Activated CD4-positive, CD25-positive, alpha-beta regulatory T cell (primary cell): ENCODE measurements at regions not wholly inside any gene's neighbourhood (a gene's known extent, or its start where the extent isn't known, plus 50 kb on each side); places are given as distances from the start of the nearest gene placed in this dataset.

Experiments used
- DNase-seq, 4 experiments: peaks; one replicate each; lab custom pipeline; 2025; lab: John Stamatoyannopoulos, UW

DNA sequence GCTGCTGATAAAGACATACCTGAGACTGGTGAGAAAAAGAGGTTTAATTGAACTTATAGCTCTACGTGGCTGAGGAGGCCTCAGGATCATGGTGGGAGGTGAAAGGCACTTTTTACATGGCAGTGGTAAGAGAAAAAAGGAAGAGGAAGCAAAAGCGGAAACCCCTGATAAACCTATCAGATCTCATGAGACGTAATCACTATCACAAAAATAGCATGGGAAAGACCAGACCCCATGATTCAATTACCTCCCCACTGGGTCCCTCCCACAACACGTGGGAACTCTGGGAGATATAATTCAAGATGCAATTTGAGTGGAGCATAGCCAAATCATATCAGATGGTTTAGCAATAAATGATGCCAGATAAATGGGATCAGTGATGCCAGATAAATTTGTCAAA is 892.0 kb upstream of the CELF2 start:
- DNase-seq = no peak

DNA sequence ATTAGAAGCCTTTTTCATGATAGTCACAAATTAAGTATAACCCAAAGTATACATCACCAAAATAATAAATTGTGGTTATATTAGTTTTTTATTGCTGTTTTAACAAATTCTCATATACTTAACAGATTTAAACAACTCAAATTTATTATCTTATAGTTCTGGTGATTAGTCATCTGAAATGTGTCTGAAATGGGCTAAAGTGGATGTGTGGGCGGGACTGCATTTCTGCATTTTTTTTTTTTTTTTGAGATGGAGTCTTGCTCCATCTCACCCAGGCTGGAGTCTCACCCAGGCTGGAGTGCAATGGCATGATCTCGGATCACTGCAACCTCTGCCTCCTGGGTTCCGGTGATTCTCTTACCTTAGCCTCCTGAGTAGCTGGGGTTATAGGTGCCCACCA is 891.5 kb upstream of the CELF2 start:
- DNase-seq = no peak

GRCh38 chr10:10128387-10128786 is 889.3 kb upstream of the CELF2 start:
- no peak for DNase-seq

DNA sequence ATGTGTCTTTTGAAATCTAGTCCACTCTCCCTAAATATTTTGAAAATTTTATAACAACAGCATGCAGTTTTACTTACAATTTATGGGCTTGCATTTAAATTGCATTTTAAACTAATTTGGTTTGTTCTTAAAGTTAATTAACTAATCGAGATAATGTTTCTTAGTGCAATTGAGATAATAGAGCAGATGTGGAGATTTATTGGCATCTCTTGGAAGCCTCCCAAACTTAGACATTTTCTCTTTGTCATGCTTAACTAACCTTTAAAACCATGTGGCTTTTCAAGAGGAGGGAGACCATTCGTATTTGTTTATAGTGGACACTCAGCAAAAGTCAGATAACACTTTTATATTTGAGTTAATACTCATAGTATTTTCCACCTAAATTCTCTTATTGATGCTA is 887.0 kb upstream of the CELF2 start:
- DNase-seq = no peak

DNA sequence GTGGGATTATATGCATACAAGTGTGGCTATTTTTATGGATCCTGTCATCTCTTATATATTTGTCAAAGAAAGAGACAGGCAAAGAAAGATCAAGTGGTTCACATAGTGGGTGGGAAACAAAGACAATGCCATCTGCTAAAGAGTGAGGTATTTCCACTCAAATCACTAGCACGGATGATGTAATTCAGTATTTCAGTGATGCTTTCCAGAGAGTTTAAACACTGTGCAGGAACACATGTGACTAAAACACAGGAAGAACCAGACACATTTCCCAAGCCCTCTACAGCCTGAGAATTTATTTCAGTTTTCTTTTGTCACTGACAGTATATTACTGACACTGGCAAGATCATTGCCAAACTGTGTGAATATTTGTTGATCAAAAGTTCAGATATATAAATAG is 885.7 kb upstream of the CELF2 start:
- no peak for DNase-seq

- DNase-seq = no peak
Measured at GRCh38 chr10:10133281-10133680, 884.4 kb upstream of the CELF2 start.

- DNase-seq = no peak
Measured at GRCh38 chr10:10138685-10139084, 879.0 kb upstream of the CELF2 start.

DNA sequence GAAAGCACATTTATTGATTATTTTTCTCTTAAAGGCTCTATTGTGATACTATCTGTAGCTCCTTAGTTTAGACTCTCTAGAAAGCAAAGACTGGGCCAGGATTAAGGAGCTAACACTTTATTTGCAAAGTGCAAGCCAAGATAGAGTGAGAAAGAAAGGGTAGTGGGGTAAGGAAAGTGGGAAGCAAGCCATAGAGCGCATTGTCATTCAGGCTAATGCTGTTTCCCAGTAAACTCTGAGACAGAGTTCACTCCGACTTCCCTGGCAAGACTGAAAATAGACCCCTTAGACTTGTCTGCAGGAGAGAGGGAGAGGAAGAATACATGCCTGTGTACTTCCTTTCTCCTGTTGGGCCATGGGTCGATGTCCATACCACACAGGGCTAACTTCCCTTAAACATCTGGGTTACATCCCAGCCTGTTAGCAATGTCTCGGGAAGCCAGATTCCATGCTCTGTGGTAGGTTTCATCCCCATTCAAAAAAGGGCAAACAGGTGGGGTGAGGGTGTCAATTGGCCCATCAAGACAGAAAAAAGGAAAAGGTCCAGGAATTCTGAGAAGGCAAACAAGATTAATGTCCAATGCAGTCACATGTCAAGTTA is 875.8 kb upstream of the CELF2 start:
- DNase-seq = no peak

GRCh38 chr10:10146604-10147003 is 871.1 kb upstream of the CELF2 start:
- DNase-seq = no peak

DNA sequence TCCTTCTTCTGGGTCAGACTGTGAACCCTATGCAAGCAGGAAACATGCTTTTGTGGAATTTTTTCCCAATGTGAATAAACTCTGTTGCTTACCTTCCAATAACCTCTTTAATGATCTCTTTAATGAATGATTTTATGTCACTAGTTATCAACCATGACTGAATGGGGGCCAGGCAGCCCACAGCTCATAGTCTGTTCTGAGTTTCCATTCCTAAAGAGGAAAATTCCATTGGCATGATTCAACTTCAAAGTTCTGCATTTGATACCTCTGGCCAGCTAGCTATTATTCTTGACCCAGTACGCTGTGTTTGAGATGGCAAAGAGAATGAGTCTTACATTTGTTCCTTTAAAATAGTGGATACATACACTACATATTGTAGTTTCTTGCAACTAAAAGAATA is 867.8 kb upstream of the CELF2 start:
- DNase-seq = no peak

- no peak for DNase-seq
Measured at GRCh38 chr10:10156917-10157600, 860.6 kb upstream of the CELF2 start.

GRCh38 chr10:10160821-10161312 is 856.8 kb upstream of the CELF2 start:
- DNase-seq = no peak

DNA sequence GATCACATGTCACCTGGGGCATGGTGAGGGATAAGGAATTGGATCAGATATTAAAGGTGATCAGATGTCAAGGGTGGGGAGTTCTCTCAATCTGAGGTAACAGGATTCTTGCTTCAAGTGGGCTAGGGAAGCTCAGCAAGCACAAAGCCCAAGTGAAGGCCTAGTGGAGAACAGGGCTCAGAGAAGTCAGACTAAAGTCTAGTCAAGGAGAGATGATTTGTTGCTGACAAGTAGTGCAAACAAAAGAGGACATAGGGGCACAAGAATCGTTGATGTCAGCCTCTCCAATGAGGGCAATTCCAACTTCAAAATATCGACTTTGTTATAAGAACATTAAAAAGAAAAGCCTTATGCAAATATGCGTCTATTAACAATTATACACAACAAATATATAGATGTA is 852.8 kb upstream of the CELF2 start:
- DNase-seq = no peak

DNA sequence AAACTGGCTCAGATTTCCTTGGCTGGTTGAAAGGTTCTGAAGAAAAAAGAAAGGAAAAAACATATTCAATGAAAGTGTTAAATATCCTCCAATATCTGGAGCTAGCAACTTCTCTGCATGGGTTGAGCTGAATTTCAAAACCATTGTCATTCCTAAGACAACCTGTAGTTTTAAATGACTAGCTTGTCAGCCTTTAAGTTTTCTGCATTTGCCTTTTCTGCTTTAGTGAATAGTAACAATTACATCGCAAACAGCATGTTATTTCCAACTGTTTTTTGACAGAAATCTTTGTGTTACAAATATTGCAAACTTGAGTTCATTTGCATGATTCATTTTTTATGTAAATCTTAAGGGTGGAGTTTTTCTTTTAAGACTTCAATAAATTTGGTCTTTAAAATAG is 852.3 kb upstream of the CELF2 start:
- DNase-seq = no peak

DNA sequence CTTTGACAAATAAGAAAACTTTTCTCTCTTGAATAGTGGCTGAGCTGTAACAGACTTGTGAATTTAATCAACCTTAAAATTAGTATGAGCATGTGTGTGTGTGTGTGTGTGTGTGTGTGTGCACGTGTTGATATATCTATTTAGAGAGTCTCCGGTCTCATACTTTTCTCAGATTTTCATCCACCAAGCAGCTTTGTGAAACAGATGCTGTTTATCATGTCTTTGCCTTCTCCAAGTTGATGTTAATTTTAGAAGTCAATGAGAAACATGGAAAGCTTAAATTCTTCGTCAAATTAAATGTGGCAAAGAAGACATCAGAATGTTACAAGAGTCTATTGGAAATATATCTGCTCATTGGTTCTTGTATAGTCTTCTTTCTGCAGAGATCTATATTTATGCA is 839.2 kb upstream of the CELF2 start:
- no peak for DNase-seq

- no peak for DNase-seq
Measured at GRCh38 chr10:10193848-10194247, 823.8 kb upstream of the CELF2 start.

DNA sequence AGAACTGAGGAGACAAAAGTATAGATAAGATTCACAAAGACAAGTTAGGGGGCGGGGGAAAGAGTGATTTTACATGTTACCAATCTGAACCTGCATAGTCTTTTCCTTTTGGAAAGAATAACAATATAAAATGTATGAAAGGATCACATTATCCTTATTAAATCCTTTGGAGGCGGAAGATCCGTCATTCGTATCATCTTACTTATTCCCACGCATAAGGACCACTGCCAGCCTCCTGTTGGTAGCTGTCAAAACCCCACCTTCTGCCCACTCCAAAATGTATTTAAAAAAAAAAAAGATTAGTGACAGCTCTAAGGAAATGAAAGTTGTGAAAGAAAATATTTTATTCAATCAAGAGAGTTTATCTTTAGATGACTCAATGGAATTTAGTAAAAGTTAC is 821.0 kb upstream of the CELF2 start:
- DNase-seq = no peak

- no peak for DNase-seq
Measured at GRCh38 chr10:10197423-10197822, 820.2 kb upstream of the CELF2 start.

DNA sequence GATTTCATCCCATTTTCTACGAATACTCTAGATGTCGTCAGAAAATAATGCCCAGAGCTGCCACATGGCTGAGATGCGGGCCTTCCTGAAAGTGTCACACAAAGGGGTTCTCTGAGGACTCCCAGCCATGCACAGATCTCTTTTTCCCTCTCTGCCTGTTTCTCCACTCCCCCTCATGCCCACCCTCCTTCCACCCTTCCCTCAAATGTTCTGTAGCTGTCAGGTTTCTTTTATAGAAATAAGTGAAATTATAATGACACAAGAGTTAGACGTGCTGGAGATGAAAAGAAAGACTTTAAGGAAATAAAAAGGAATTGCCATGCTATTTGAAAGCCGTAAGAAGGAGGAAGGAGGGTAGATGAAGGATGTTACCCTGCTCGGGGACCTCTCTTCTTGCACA is 819.3 kb upstream of the CELF2 start:
- DNase-seq = no peak

- no peak for DNase-seq
Measured at GRCh38 chr10:10204415-10204814, 813.3 kb upstream of the CELF2 start.

DNA sequence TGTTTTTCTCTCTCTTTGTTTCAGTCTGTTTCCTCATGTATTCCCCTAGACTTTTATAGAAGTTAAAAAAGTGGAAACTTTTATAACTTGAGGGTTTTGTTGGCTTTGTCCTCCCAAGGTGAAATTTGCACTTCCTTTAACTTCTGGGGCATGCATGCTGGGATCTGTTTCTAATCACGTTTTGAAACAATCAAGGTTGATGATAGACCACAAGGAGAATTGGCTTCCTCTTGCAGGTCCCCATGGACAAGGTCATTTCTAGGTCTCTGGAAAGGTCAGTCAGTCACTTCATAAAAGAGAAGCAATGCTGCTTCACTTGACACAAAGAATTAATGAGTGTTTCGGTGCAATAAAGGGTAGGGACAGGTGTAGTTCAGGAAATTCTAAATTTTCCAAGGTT is 811.8 kb upstream of the CELF2 start:
- no peak for DNase-seq

GRCh38 chr10:10207538-10207937 is 810.1 kb upstream of the CELF2 start:
- DNase-seq = no peak

DNA sequence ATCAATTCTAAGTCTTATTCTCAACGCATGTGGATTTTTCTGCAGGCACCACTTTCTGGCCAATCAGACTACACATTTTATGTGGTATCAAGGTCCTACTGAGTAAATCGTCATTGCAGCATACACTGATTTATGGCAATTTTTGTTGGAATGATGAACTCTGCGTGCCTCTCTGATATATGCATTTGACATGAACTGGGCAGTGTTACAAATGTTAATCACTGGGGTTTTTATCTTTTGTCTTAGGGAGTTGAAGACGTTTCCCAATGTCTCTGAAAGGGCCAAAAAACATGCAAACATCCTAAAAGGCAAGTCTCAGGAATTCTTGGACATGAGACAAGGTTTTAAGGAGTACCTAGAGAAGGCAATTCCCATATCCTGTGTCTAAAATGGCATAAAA is 809.5 kb upstream of the CELF2 start:
- DNase-seq = no peak

GRCh38 chr10:10209167-10209566 is 808.5 kb upstream of the CELF2 start:
- no peak for DNase-seq
